Ovary (tissue), 7 donors: ENCODE measurements at regions not wholly inside any gene's neighbourhood (a gene's known extent, or its start where the extent isn't known, plus 50 kb on each side); places are given as distances from the start of the nearest gene placed in this dataset.

Experiments
- DNase-seq, 5 donors: peaks; one replicate each; pipeline ENCODE4 v3.0.0-alpha.2; 2019 to 2020
- H3K27ac ChIP-seq, 2 donors: fragments of 200-600 bp; one replicate each; pipeline versions ENCODE4 v1.5.1 to v1.8.0; 2019 to 2022
- H3K27me3 ChIP-seq: fragments of 200-600 bp; one replicate; pipeline ENCODE4 v1.8.0; 2022
- H3K36me3 ChIP-seq: fragments of 200-600 bp; sonication (generic); one replicate; pipeline ENCODE4 v1.5.1; 2019
- H3K4me1 ChIP-seq: one replicate; pipeline ENCODE4 v1.8.1; 2013; ENCODE audit warnings: mild to moderate bottlenecking, moderate library complexity; ENCODE audit not compliant: insufficient read depth
- H3K4me3 ChIP-seq: fragments of 200-600 bp; sonication (generic); one replicate; pipeline ENCODE4 v1.5.1; 2017
- H3K9me3 ChIP-seq, 2 donors: fragments of 200-600 bp in 1 of 2; sonication (generic) in 1 of 2; one replicate each; pipeline versions ENCODE4 v1.5.1 to v1.8.1; 2013 to 2019; ENCODE audit warnings: mild to moderate bottlenecking in 1 of 2, moderate library complexity in 1 of 2
- CTCF ChIP-seq, 3 donors: fragments of 450-650 bp in 2 of 3; fragments of 200-600 bp in 1 of 3; IDR thresholded peaks; one replicate each; pipeline versions ENCODE4 v1.5.1 to v1.8.0; 2016 to 2022; ENCODE audit warnings: antibody characterized with exemption in 3 of 3, mild to moderate bottlenecking in 1 of 3
- EP300 ChIP-seq: sonication (generic); formaldehyde crosslinking; IDR thresholded peaks from one replicate; pipeline ENCODE4 v1.6.1; 2017; ENCODE audit warnings: antibody characterized with exemption
- POLR2A ChIP-seq: fragments of 450-650 bp; IDR thresholded peaks from one replicate; pipeline ENCODE4 v1.6.1; 2017; ENCODE audit warnings: antibody characterized with exemption, mild to moderate bottlenecking, moderate library complexity
- WGBS, 3 donors: extraction: QIAGEN DNeasy Blood & Tissue Kit in 1 of 3; methylation state at CpG; one replicate each; pipeline versions ENCODE4 v1.1.5 to v1.1.7; 2013 to 2017; 5-methylcytosine and 5-hydroxymethylcytosine counted together
- intact Hi-C, 4 donors: fragments of 100-400 bp; cut with DNase I; formaldehyde crosslinking; loops; one replicate each; pipeline versions ENCODE4 v1.11.0 to v1.15.1; 2022 to 2023
- donor health status: DM: no; HTN: no; CAD: no; lungs with moderate emphysema.
- donor health status: DM: no; HTN: no; CAD: no.
- donor health status: Bipolar disorder and iron deficiency.
- donor health status: DM: no; HTN: no; CAD: no.
- donor health status: DM: yes; HTN: yes; CAD: no.

GRCh38 chr1:65668368-65668767, 124.3 kb upstream of the PDE4B start:
- TF ChIP-seq EP300 (no peak), CTCF (IDR thresholded peaks at IDR 0.05) (no peak), POLR2A (no peak)
- H3K36me3 ChIP-seq = no peaks in the 10 kb centered on the region
- no peaks in the 10 kb centered on the region for H3K4me1 ChIP-seq
- intact Hi-C loops = no loop called here
- no peaks in the 10 kb centered on the region for H3K27me3 ChIP-seq
- DNase-seq = no peak
- H3K27ac ChIP-seq = no peak overlapping the region
- no peak overlapping the region for H3K4me3 ChIP-seq
- no peaks in the 10 kb centered on the region for H3K9me3 ChIP-seq

GRCh38 chr1:65670518-65670917, 122.2 kb upstream of the PDE4B start:
- WGBS, 3 donors = 66 to 96% (median 88%) methylated on average over 3 of the region's 3 CpGs
- TF ChIP-seq CTCF (IDR thresholded peaks at IDR 0.05) (no peak), POLR2A (no peak), EP300 (no peak)
- no peaks in the 10 kb centered on the region for H3K27me3 ChIP-seq
- H3K4me1 ChIP-seq = no peaks in the 10 kb centered on the region
- H3K36me3 ChIP-seq = no peaks in the 10 kb centered on the region
- intact Hi-C loops = no loop called here
- H3K4me3 ChIP-seq = no peak overlapping the region
- no peak overlapping the region for H3K27ac ChIP-seq
- no peak for DNase-seq
- no peaks in the 10 kb centered on the region for H3K9me3 ChIP-seq

GRCh38 chr1:65674522-65674921, 118.2 kb upstream of the PDE4B start:
- TF ChIP-seq CTCF (IDR thresholded peaks at IDR 0.05) = no peak
- Histone ChIP-seq H3K27me3 (no peaks in the 10 kb centered on the region), H3K4me3 (no peak overlapping the region), H3K27ac (no peak overlapping the region), H3K4me1 (no peaks in the 10 kb centered on the region), H3K36me3 (no peaks in the 10 kb centered on the region), H3K9me3 (no peaks in the 10 kb centered on the region)
- 91 to 96% (median 93%) methylated on average over 2 of the region's 2 CpGs for WGBS, 3 donors
- DNase-seq = no peak
- intact Hi-C loops = no loop called here

- TF ChIP-seq POLR2A = no peak
- no peak for TF ChIP-seq EP300
- TF ChIP-seq CTCF (IDR thresholded peaks at IDR 0.05) = no peak
- H3K27ac ChIP-seq = no peak overlapping the region
- H3K4me3 ChIP-seq = no peak overlapping the region
- H3K27me3 ChIP-seq = no peaks in the 10 kb centered on the region
- 82 to 84% (median 84%) methylated on average over 4 of the region's 4 CpGs for WGBS, 3 donors
- no peak for DNase-seq
- intact Hi-C loops = no loop called here
- no peaks in the 10 kb centered on the region for H3K4me1 ChIP-seq
- no peaks in the 10 kb centered on the region for H3K9me3 ChIP-seq
- H3K36me3 ChIP-seq = no peaks in the 10 kb centered on the region
These were observed 112.9 kb upstream of the PDE4B start for GRCh38 chr1:65679773-65680172.

GRCh38 chr1:65681096-65681495, 111.6 kb upstream of the PDE4B start:
- TF ChIP-seq CTCF (IDR thresholded peaks at IDR 0.05) = no peak
- no peak for TF ChIP-seq POLR2A
- TF ChIP-seq EP300 = no peak
- H3K4me3 ChIP-seq = no peak overlapping the region
- no peaks in the 10 kb centered on the region for H3K4me1 ChIP-seq
- 84 to 89% (median 88%) methylated on average over 6 of the region's 6 CpGs for WGBS, 3 donors
- no peaks in the 10 kb centered on the region for H3K36me3 ChIP-seq
- no peak for DNase-seq
- intact Hi-C loops = no loop called here
- H3K27me3 ChIP-seq = no peaks in the 10 kb centered on the region
- no peak overlapping the region for H3K27ac ChIP-seq
- no peaks in the 10 kb centered on the region for H3K9me3 ChIP-seq
